Endothelial cell (in vitro differentiated cells): ENCODE measurements at regions not wholly inside any gene's neighbourhood (a gene's known extent, or its start where the extent isn't known, plus 50 kb on each side); places are given as distances from the start of the nearest gene placed in this dataset.

Source experiments
- DNase-seq: peaks from one replicate; pipeline ENCODE4 v3.0.0; 2021; ENCODE audit warnings: low spot score
- H3K27ac Mint-ChIP-seq: one replicate; pipeline ENCODE4 v1.8.0; 2021; ENCODE audit warnings: mixed read lengths, inconsistent platforms; ENCODE audit not compliant: unreplicated experiment
- H3K27me3 Mint-ChIP-seq: one replicate; pipeline ENCODE4 v1.8.0; 2021; ENCODE audit warnings: mild to moderate bottlenecking, moderate library complexity, mixed read lengths, inconsistent platforms; ENCODE audit not compliant: unreplicated experiment
- H3K36me3 Mint-ChIP-seq: one replicate; pipeline ENCODE4 v1.8.0; 2021; ENCODE audit warnings: mild to moderate bottlenecking, low read depth, mixed read lengths, inconsistent platforms; ENCODE audit not compliant: unreplicated experiment
- H3K4me1 Mint-ChIP-seq: one replicate; pipeline ENCODE4 v1.8.0; 2021; ENCODE audit warnings: mild to moderate bottlenecking, mixed read lengths, inconsistent platforms; ENCODE audit not compliant: unreplicated experiment
- H3K4me3 Mint-ChIP-seq: one replicate; pipeline ENCODE4 v1.8.0; 2021; ENCODE audit warnings: mild to moderate bottlenecking, mixed read lengths, inconsistent platforms; ENCODE audit not compliant: unreplicated experiment
- H3K9me3 Mint-ChIP-seq: one replicate; pipeline ENCODE4 v1.8.0; 2021; ENCODE audit warnings: mixed read lengths, inconsistent platforms; ENCODE audit not compliant: unreplicated experiment
- CTCF ChIP-seq: fragments of 200-600 bp; sonication (generic); IDR thresholded peaks from one replicate; pipeline ENCODE4 v1.5.0; 2021; ENCODE audit warnings: antibody characterized with exemption; ENCODE audit not compliant: unreplicated experiment

- H3K36me3 Mint-ChIP-seq: no peaks in the 10 kb centered on the region
- no peak overlapping the region for H3K27ac Mint-ChIP-seq
These were observed 393.0 kb downstream of the HAPSTR1 start for GRCh38 chr16:9484426-9484825.

GRCh38 chr16:9484881-9485280, 393.4 kb downstream of the HAPSTR1 start:
- H3K4me3 Mint-ChIP-seq: no peak overlapping the region
- no peaks in the 10 kb centered on the region for H3K36me3 Mint-ChIP-seq
- H3K27ac Mint-ChIP-seq: no peak overlapping the region
- DNase-seq: no peak
- no peak for TF ChIP-seq CTCF
- peaks cover 3% of the 10 kb centered on the region for H3K27me3 Mint-ChIP-seq
- no peaks in the 10 kb centered on the region for H3K9me3 Mint-ChIP-seq
- H3K4me1 Mint-ChIP-seq: no peaks in the 10 kb centered on the region

More at GRCh38 chr16:9484426-9484825, 393.0 kb downstream of the HAPSTR1 start:
- DNase-seq: no peak
- Mint-ChIP-seq H3K27me3 (peaks cover 3% of the 10 kb centered on the region), H3K9me3 (no peaks in the 10 kb centered on the region), H3K4me1 (no peaks in the 10 kb centered on the region), H3K4me3 (no peak overlapping the region)
- no peak for TF ChIP-seq CTCF

GRCh38 chr16:9489835-9490467, 398.5 kb downstream of the HAPSTR1 start:
- TF ChIP-seq CTCF: no peak
- no peaks in the 10 kb centered on the region for H3K36me3 Mint-ChIP-seq
- H3K27me3 Mint-ChIP-seq: peaks cover 3% of the 10 kb centered on the region
- no peak for DNase-seq
- no peak overlapping the region for H3K27ac Mint-ChIP-seq
- peaks cover 6% of the 10 kb centered on the region for H3K4me1 Mint-ChIP-seq
- H3K9me3 Mint-ChIP-seq: peaks cover 6% of the 10 kb centered on the region
- H3K4me3 Mint-ChIP-seq: no peak overlapping the region

GRCh38 chr16:9495824-9496223, 404.4 kb downstream of the HAPSTR1 start:
- H3K36me3 Mint-ChIP-seq: no peaks in the 10 kb centered on the region
- H3K9me3 Mint-ChIP-seq: peaks cover 6% of the 10 kb centered on the region
- TF ChIP-seq CTCF: no peak
- no peak overlapping the region for H3K27ac Mint-ChIP-seq
- no peaks in the 10 kb centered on the region for H3K27me3 Mint-ChIP-seq
- DNase-seq: no peak
- peaks cover 6% of the 10 kb centered on the region for H3K4me1 Mint-ChIP-seq
- H3K4me3 Mint-ChIP-seq: no peak overlapping the region

- no peak overlapping the region for H3K4me3 Mint-ChIP-seq
- no peak overlapping the region for H3K27ac Mint-ChIP-seq
- H3K9me3 Mint-ChIP-seq: no peaks in the 10 kb centered on the region
- DNase-seq: no peak
- TF ChIP-seq CTCF: no peak
- peaks cover 6% of the 10 kb centered on the region for H3K4me1 Mint-ChIP-seq
- no peaks in the 10 kb centered on the region for H3K27me3 Mint-ChIP-seq
- no peaks in the 10 kb centered on the region for H3K36me3 Mint-ChIP-seq
These were observed 406.3 kb downstream of the HAPSTR1 start for GRCh38 chr16:9497750-9498149.
